Skeletal muscle satellite cell (primary cell): ENCODE measurements at regions not wholly inside any gene's neighbourhood (a gene's known extent, or its start where the extent isn't known, plus 50 kb on each side); places are given as distances from the start of the nearest gene placed in this dataset.

Experiments used
- H3K27me3 ChIP-seq: 2 replicates; pipeline ENCODE4 v1.7.0; 2013; ENCODE audit warnings: low read length; ENCODE audit not compliant: control insufficient read depth, insufficient read depth
- H3K36me3 ChIP-seq: 2 replicates; pipeline ENCODE4 v1.7.0; 2013; ENCODE audit warnings: mild to moderate bottlenecking, control low read depth, low read length; ENCODE audit not compliant: insufficient read depth
- H3K4me1 ChIP-seq: 2 replicates; pipeline ENCODE4 v1.7.0; 2013; ENCODE audit warnings: low read length; ENCODE audit not compliant: control insufficient read depth, insufficient read depth
- H3K4me2 ChIP-seq: 2 replicates; pipeline ENCODE4 v1.7.0; 2013; ENCODE audit warnings: mild to moderate bottlenecking, low read length
- H3K4me3 ChIP-seq: 2 replicates; pipeline ENCODE4 v1.7.0; 2013; ENCODE audit warnings: low read length
- H3K9ac ChIP-seq: 2 replicates; pipeline ENCODE4 v1.7.0; 2013; ENCODE audit warnings: mild to moderate bottlenecking, low read depth, low read length, moderate library complexity
- H3K9me3 ChIP-seq: replicated peaks from 2 replicates; pipeline ENCODE4 v1.7.0; 2013; ENCODE audit warnings: mild to moderate bottlenecking, control low read depth, low read length

- Histone ChIP-seq H3K4me1 (no peaks in the 10 kb centered on the region), H3K27me3 (peaks cover 29% of the 10 kb centered on the region), H3K9me3 (no peaks in the 10 kb centered on the region), H3K4me3 (no peak overlapping the region), H3K4me2 (no peak overlapping the region), H3K9ac (no peak overlapping the region), H3K36me3 (no peaks in the 10 kb centered on the region)
These were observed 325.0 kb downstream of the ZSWIM6 start for GRCh38 chr5:61657010-61657409.

- Histone ChIP-seq H3K27me3 (peaks cover 28% of the 10 kb centered on the region), H3K4me1 (no peaks in the 10 kb centered on the region), H3K4me2 (no peak overlapping the region), H3K9me3 (no peaks in the 10 kb centered on the region), H3K4me3 (no peak overlapping the region), H3K9ac (no peak overlapping the region), H3K36me3 (no peaks in the 10 kb centered on the region)
These were observed 325.6 kb downstream of the ZSWIM6 start for GRCh38 chr5:61657686-61658085.

GRCh38 chr5:61658592-61659008 is 326.5 kb downstream of the ZSWIM6 start:
- Histone ChIP-seq H3K27me3 (peaks cover 35% of the 10 kb centered on the region), H3K9ac (no peak overlapping the region), H3K9me3 (no peaks in the 10 kb centered on the region), H3K4me3 (no peak overlapping the region), H3K4me1 (no peaks in the 10 kb centered on the region), H3K36me3 (no peaks in the 10 kb centered on the region), H3K4me2 (no peak overlapping the region)

GRCh38 chr5:61659221-61659696 is 327.2 kb downstream of the ZSWIM6 start:
- no peak overlapping the region for H3K4me3 ChIP-seq
- no peaks in the 10 kb centered on the region for H3K4me1 ChIP-seq
- no peak overlapping the region for H3K9ac ChIP-seq
- peaks cover 39% of the 10 kb centered on the region for H3K27me3 ChIP-seq
- H3K9me3 ChIP-seq: no peaks in the 10 kb centered on the region
- no peak overlapping the region for H3K4me2 ChIP-seq
- no peaks in the 10 kb centered on the region for H3K36me3 ChIP-seq

GRCh38 chr5:61662670-61663069 is 330.6 kb downstream of the ZSWIM6 start:
- no peaks in the 10 kb centered on the region for H3K4me1 ChIP-seq
- H3K4me2 ChIP-seq: no peak overlapping the region

GRCh38 chr5:61666064-61666621 is 334.1 kb downstream of the ZSWIM6 start:
- Histone ChIP-seq H3K27me3 (peaks cover 48% of the 10 kb centered on the region), H3K4me1 (no peaks in the 10 kb centered on the region), H3K9me3 (no peaks in the 10 kb centered on the region), H3K36me3 (no peaks in the 10 kb centered on the region), H3K4me3 (no peak overlapping the region), H3K9ac (no peak overlapping the region), H3K4me2 (no peak overlapping the region)

More at GRCh38 chr5:61662670-61663069, 330.6 kb downstream of the ZSWIM6 start:
- Histone ChIP-seq H3K4me3 (no peak overlapping the region), H3K36me3 (no peaks in the 10 kb centered on the region), H3K9ac (no peak overlapping the region), H3K27me3 (peaks cover 49% of the 10 kb centered on the region), H3K9me3 (no peaks in the 10 kb centered on the region)

- Histone ChIP-seq H3K9me3 (no peaks in the 10 kb centered on the region), H3K4me1 (peaks cover 3% of the 10 kb centered on the region), H3K9ac (no peak overlapping the region), H3K36me3 (no peaks in the 10 kb centered on the region), H3K27me3 (peaks cover 38% of the 10 kb centered on the region), H3K4me2 (no peak overlapping the region), H3K4me3 (no peak overlapping the region)
These were observed 335.6 kb downstream of the ZSWIM6 start for GRCh38 chr5:61667525-61668218.

GRCh38 chr5:61669531-61669930 is 337.5 kb downstream of the ZSWIM6 start:
- no peaks in the 10 kb centered on the region for H3K36me3 ChIP-seq
- H3K4me1 ChIP-seq: peaks cover 9% of the 10 kb centered on the region
- H3K4me3 ChIP-seq: no peak overlapping the region
- peaks cover 25% of the 10 kb centered on the region for H3K27me3 ChIP-seq
- H3K4me2 ChIP-seq: no peak overlapping the region
- no peak overlapping the region for H3K9ac ChIP-seq
- H3K9me3 ChIP-seq: no peaks in the 10 kb centered on the region

GRCh38 chr5:61670941-61671340 is 338.9 kb downstream of the ZSWIM6 start:
- Histone ChIP-seq H3K36me3 (no peaks in the 10 kb centered on the region), H3K27me3 (peaks cover 30% of the 10 kb centered on the region), H3K4me3 (no peak overlapping the region), H3K9ac (no peak overlapping the region), H3K4me2 (no peak overlapping the region), H3K4me1 (peaks cover 9% of the 10 kb centered on the region), H3K9me3 (no peaks in the 10 kb centered on the region)

- Histone ChIP-seq H3K4me2 (no peak overlapping the region), H3K4me3 (no peak overlapping the region), H3K36me3 (no peaks in the 10 kb centered on the region)
These were observed 341.1 kb downstream of the ZSWIM6 start for GRCh38 chr5:61673007-61673735.

GRCh38 chr5:61674378-61674777 is 342.3 kb downstream of the ZSWIM6 start:
- Histone ChIP-seq H3K27me3 (peaks cover 18% of the 10 kb centered on the region), H3K4me3 (no peak overlapping the region), H3K4me1 (peaks cover 9% of the 10 kb centered on the region), H3K9ac (no peak overlapping the region), H3K9me3 (no peaks in the 10 kb centered on the region), H3K36me3 (no peaks in the 10 kb centered on the region), H3K4me2 (no peak overlapping the region)

More at GRCh38 chr5:61673007-61673735, 341.1 kb downstream of the ZSWIM6 start:
- Histone ChIP-seq H3K9ac (no peak overlapping the region), H3K27me3 (peaks cover 23% of the 10 kb centered on the region), H3K4me1 (peaks cover 9% of the 10 kb centered on the region), H3K9me3 (no peaks in the 10 kb centered on the region)
